ENCODE measurements at regions not wholly inside any gene's neighbourhood (a gene's known extent, or its start where the extent isn't known, plus 50 kb on each side); places are given as distances from the start of the nearest gene placed in this dataset.

GRCh38 chr1:94362466-94363058, 55.6 kb upstream of the ABCD3 start:
- in situ Hi-C loops (cut with MboI; ENCODE audit: low sequenced_read_pairs, unreplicated experiment) = no loop called here
- no peak for DNase-seq (ENCODE audit: low spot score)
- TF ChIP-seq CTCF (IDR thresholded peaks at IDR 0.05; ENCODE audit: borderline replicate concordance, control extremely low read depth, extremely low read depth, insufficient read depth, missing control alignments) = no peak

- in situ Hi-C loops (cut with MboI; ENCODE audit: low sequenced_read_pairs, unreplicated experiment) = no loop called here
- DNase-seq (ENCODE audit: low spot score) = no peak
- TF ChIP-seq CTCF (IDR thresholded peaks at IDR 0.05; ENCODE audit: borderline replicate concordance, control extremely low read depth, extremely low read depth, insufficient read depth, missing control alignments) = no peak
These were observed 59.3 kb upstream of the ABCD3 start for GRCh38 chr1:94358630-94359599.

GRCh38 chr1:94357661-94358060, 60.5 kb upstream of the ABCD3 start:
- in situ Hi-C loops (cut with MboI; ENCODE audit: low sequenced_read_pairs, unreplicated experiment) = no loop called here
- no peak for TF ChIP-seq CTCF (IDR thresholded peaks at IDR 0.05; ENCODE audit: borderline replicate concordance, control extremely low read depth, extremely low read depth, insufficient read depth, missing control alignments)
- DNase-seq (ENCODE audit: low spot score) = no peak

GRCh38 chr1:94355485-94355980, 62.7 kb upstream of the ABCD3 start:
- in situ Hi-C loops (cut with MboI; ENCODE audit: low sequenced_read_pairs, unreplicated experiment) = no loop called here
- no peak for TF ChIP-seq CTCF (IDR thresholded peaks at IDR 0.05; ENCODE audit: borderline replicate concordance, control extremely low read depth, extremely low read depth, insufficient read depth, missing control alignments)
- DNase-seq (ENCODE audit: low spot score) = no peak

- TF ChIP-seq CTCF (IDR thresholded peaks at IDR 0.05; ENCODE audit: borderline replicate concordance, control extremely low read depth, extremely low read depth, insufficient read depth, missing control alignments) = no peak
- in situ Hi-C loops (cut with MboI; ENCODE audit: low sequenced_read_pairs, unreplicated experiment) = no loop called here
These were observed 66.7 kb upstream of the ABCD3 start for GRCh38 chr1:94351481-94351880.

GRCh38 chr1:94350350-94350924, 67.8 kb upstream of the ABCD3 start:
- no peak for DNase-seq (ENCODE audit: low spot score)
- no peak for TF ChIP-seq CTCF (IDR thresholded peaks at IDR 0.05; ENCODE audit: borderline replicate concordance, control extremely low read depth, extremely low read depth, insufficient read depth, missing control alignments)
- in situ Hi-C loops (cut with MboI; ENCODE audit: low sequenced_read_pairs, unreplicated experiment) = no loop called here

More at GRCh38 chr1:94351481-94351880, 66.7 kb upstream of the ABCD3 start:
- DNase-seq (ENCODE audit: low spot score) = no peak
